Omental fat pad (tissue), 3 donors: ENCODE measurements at regions not wholly inside any gene's neighbourhood (a gene's known extent, or its start where the extent isn't known, plus 50 kb on each side); places are given as distances from the start of the nearest gene placed in this dataset.
"Not testable (repeated sequence)": the region's sequence is repeated elsewhere in the genome, so short reads cannot be mapped to it uniquely, and the experiment has no call there.

Experiments used
- ATAC-seq: fragments of 150-250 bp; one replicate; pipeline ENCODE4 v1.9.1; 2016; ENCODE audit warnings: mild to moderate bottlenecking, moderate library complexity; ENCODE audit not compliant: low FRiP score
- DNase-seq: peaks from one replicate; pipeline ENCODE4 v3.0.0-alpha.2; 2019; ENCODE audit warnings: low spot score
- CTCF ChIP-seq, 3 donors: fragments of 450-650 bp; IDR thresholded peaks; one replicate each; pipeline ENCODE4 v1.5.1; 2016 to 2017; ENCODE audit warnings: antibody characterized with exemption in 3 of 3, mild to moderate bottlenecking in 3 of 3, moderate library complexity in 2 of 3

- DNase-seq (peak; percentile 44), ATAC-seq (peak; percentile 90)
- no peak for TF ChIP-seq CTCF (IDR thresholded peaks at IDR 0.05)
Measured at GRCh38 chr10:30553626-30554439, 75.7 kb downstream of the LYZL2 start.

GRCh38 chr10:30553018-30553625 is 76.4 kb downstream of the LYZL2 start:
- ATAC-seq (no peak), DNase-seq (no peak)
- TF ChIP-seq CTCF (IDR thresholded peaks at IDR 0.05): no peak

- DNase-seq (no peak), ATAC-seq (no peak)
- no peak for TF ChIP-seq CTCF (IDR thresholded peaks at IDR 0.05)
Measured at GRCh38 chr10:30550967-30551815, 78.4 kb downstream of the LYZL2 start.

GRCh38 chr10:30549134-30549687 is 80.3 kb downstream of the LYZL2 start:
- not testable (repeated sequence) for ATAC-seq, DNase-seq

GRCh38 chr10:30546511-30546910 is 83.0 kb downstream of the LYZL2 start:
- no peak for DNase-seq
- TF ChIP-seq CTCF (IDR thresholded peaks at IDR 0.05): no peak

GRCh38 chr10:30542895-30543288 is 86.7 kb downstream of the LYZL2 start:
- ATAC-seq (no peak), DNase-seq (no peak)
- TF ChIP-seq CTCF (IDR thresholded peaks at IDR 0.05): no peak

More at GRCh38 chr10:30546511-30546910, 83.0 kb downstream of the LYZL2 start:
- no peak for ATAC-seq
